ENCODE measurements at regions not wholly inside any gene's neighbourhood (a gene's known extent, or its start where the extent isn't known, plus 50 kb on each side); places are given as distances from the start of the nearest gene placed in this dataset.

- no peak for TF ChIP-seq CTCF (IDR thresholded peaks at IDR 0.05)
- no peak for TF ChIP-seq EP300 (IDR thresholded peaks at IDR 0.05)
- TF ChIP-seq POLR2AphosphoS5 (IDR thresholded peaks at IDR 0.05), result no peak
- no peak for TF ChIP-seq POLR2A (IDR thresholded peaks at IDR 0.05)
Measured at GRCh38 chr1:22263359-22263758, 120.5 kb upstream of the WNT4 start.

Measured in gastroesophageal sphincter (tissue), 3 donors.